Activated CD8-positive, alpha-beta memory T cell treated with anti-CD3 and anti-CD28 coated beads for 24 hours (primary cell): ENCODE measurements at regions not wholly inside any gene's neighbourhood (a gene's known extent, or its start where the extent isn't known, plus 50 kb on each side); places are given as distances from the start of the nearest gene placed in this dataset.

ENCODE experiments used
- DNase-seq: peaks from one replicate; pipeline ENCODE4 v3.0.0-alpha.2; 2020

GRCh38 chr2:12661489-12661888, 55.2 kb upstream of the TRIB2 start:
- no peak for DNase-seq

- DNase-seq: no peak
Measured at GRCh38 chr2:12663306-12664037, 53.3 kb upstream of the TRIB2 start.

DNA sequence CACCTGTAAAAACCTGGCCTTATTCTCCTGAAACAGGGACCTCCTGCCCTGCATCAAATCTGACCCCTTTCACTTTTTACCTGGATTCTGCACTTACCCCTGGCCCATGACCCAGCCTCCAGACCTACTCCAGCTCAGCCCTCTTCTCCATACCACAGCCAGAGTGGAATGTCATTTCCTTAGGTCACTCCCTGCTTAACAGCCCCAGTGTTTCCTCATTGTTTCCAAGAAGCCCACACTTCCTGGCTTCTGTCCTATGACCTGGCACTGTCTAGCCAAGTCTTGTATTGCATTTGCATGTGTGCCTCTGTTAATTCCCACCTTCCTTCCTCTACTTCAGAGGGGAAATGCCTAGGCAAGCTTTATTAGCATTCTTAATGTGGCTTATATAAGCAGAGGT, 51.4 kb upstream of the TRIB2 start:
- no peak for DNase-seq

GRCh38 chr2:12666445-12666844, 50.3 kb upstream of the TRIB2 start:
- DNase-seq: no peak
